H1 (cell line): ENCODE measurements at regions not wholly inside any gene's neighbourhood (a gene's known extent, or its start where the extent isn't known, plus 50 kb on each side); places are given as distances from the start of the nearest gene placed in this dataset.

Source experiments
- EGR1 ChIP-seq: IDR thresholded peaks from 2 replicates; pipeline ENCODE4 v1.6.1; 2011; ENCODE audit warnings: low read depth, low read length, borderline replicate concordance
- EZH2 ChIP-seq: fragments of 200-600 bp; sonication (generic); IDR thresholded peaks from 2 replicates; pipeline ENCODE4 v1.7.1; 2012; ENCODE audit warnings: low read depth, mild to moderate bottlenecking, moderate library complexity, low read length, inconsistent platforms; ENCODE audit not compliant: severe bottlenecking
- NANOG ChIP-seq: IDR thresholded peaks from 2 replicates; pipeline ENCODE4 v1.6.1; 2011; ENCODE audit warnings: low read length, low read depth, mild to moderate bottlenecking, inconsistent platforms; ENCODE audit not compliant: insufficient read depth, poor library complexity, severe bottlenecking
- RBBP5 ChIP-seq: IDR thresholded peaks from 2 replicates; pipeline ENCODE4 v1.7.1; 2012; ENCODE audit warnings: low read depth, mild to moderate bottlenecking, inconsistent platforms, low read length, moderate library complexity, borderline replicate concordance
- RFX5 ChIP-seq: IDR thresholded peaks from 2 replicates; pipeline ENCODE4 v1.6.1; 2011; ENCODE audit warnings: low read depth, low read length, improper control_type of control experiment, borderline replicate concordance
- SIX5 ChIP-seq: IDR thresholded peaks from 2 replicates; pipeline ENCODE4 v1.6.1; 2011; ENCODE audit warnings: mild to moderate bottlenecking, low read depth, low read length
- TAF1 ChIP-seq: IDR thresholded peaks from 2 replicates; pipeline ENCODE4 v1.6.1; 2011; ENCODE audit warnings: mild to moderate bottlenecking, low read depth, low read length
- TF ChIP-seq, protein P1 (sequence below): fragments of 300-600 bp; sonication (generic); IDR thresholded peaks from 2 replicates; pipeline ENCODE4 v1.7.1; 2012; ENCODE audit warnings: low read length, moderate library complexity, mild to moderate bottlenecking, inconsistent platforms; ENCODE audit not compliant: insufficient replicate concordance
- TF ChIP-seq, protein P2 (sequence below), 3 experiments: IDR thresholded peaks; 1 replicate in 2 of 3; 2 replicates in 1 of 3; pipeline versions ENCODE4 v1.5.1 to v1.6.1; 2011; ENCODE audit warnings: low read length in 3 of 3, mild to moderate bottlenecking in 3 of 3, inconsistent platforms in 2 of 3, low read depth in 1 of 3, moderate library complexity in 1 of 3; ENCODE audit not compliant: insufficient read depth in 1 of 3; ENCODE audit errors: control extremely low read depth in 1 of 3

DNA sequence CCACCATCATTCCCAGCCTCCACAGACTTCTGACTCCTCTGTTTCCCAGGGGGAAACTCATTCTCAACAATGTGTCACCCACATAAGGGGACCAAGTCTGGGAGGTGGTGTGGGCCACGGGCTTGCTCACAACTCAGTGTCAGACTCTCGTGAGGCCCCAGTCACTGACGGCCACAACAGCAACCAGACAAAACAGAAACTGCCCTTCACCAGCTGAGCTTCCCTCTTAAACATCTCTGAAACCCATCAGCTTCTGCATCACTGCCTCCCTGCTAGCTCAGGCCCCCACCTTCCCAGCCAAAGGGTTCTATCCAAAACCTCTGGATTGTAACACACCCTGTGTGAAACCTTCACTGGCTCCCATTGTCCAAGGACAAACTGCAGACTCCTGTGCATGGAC, 273.4 kb downstream of the CDK5RAP2 start (continued):
- TF ChIP-seq, protein P1, sequence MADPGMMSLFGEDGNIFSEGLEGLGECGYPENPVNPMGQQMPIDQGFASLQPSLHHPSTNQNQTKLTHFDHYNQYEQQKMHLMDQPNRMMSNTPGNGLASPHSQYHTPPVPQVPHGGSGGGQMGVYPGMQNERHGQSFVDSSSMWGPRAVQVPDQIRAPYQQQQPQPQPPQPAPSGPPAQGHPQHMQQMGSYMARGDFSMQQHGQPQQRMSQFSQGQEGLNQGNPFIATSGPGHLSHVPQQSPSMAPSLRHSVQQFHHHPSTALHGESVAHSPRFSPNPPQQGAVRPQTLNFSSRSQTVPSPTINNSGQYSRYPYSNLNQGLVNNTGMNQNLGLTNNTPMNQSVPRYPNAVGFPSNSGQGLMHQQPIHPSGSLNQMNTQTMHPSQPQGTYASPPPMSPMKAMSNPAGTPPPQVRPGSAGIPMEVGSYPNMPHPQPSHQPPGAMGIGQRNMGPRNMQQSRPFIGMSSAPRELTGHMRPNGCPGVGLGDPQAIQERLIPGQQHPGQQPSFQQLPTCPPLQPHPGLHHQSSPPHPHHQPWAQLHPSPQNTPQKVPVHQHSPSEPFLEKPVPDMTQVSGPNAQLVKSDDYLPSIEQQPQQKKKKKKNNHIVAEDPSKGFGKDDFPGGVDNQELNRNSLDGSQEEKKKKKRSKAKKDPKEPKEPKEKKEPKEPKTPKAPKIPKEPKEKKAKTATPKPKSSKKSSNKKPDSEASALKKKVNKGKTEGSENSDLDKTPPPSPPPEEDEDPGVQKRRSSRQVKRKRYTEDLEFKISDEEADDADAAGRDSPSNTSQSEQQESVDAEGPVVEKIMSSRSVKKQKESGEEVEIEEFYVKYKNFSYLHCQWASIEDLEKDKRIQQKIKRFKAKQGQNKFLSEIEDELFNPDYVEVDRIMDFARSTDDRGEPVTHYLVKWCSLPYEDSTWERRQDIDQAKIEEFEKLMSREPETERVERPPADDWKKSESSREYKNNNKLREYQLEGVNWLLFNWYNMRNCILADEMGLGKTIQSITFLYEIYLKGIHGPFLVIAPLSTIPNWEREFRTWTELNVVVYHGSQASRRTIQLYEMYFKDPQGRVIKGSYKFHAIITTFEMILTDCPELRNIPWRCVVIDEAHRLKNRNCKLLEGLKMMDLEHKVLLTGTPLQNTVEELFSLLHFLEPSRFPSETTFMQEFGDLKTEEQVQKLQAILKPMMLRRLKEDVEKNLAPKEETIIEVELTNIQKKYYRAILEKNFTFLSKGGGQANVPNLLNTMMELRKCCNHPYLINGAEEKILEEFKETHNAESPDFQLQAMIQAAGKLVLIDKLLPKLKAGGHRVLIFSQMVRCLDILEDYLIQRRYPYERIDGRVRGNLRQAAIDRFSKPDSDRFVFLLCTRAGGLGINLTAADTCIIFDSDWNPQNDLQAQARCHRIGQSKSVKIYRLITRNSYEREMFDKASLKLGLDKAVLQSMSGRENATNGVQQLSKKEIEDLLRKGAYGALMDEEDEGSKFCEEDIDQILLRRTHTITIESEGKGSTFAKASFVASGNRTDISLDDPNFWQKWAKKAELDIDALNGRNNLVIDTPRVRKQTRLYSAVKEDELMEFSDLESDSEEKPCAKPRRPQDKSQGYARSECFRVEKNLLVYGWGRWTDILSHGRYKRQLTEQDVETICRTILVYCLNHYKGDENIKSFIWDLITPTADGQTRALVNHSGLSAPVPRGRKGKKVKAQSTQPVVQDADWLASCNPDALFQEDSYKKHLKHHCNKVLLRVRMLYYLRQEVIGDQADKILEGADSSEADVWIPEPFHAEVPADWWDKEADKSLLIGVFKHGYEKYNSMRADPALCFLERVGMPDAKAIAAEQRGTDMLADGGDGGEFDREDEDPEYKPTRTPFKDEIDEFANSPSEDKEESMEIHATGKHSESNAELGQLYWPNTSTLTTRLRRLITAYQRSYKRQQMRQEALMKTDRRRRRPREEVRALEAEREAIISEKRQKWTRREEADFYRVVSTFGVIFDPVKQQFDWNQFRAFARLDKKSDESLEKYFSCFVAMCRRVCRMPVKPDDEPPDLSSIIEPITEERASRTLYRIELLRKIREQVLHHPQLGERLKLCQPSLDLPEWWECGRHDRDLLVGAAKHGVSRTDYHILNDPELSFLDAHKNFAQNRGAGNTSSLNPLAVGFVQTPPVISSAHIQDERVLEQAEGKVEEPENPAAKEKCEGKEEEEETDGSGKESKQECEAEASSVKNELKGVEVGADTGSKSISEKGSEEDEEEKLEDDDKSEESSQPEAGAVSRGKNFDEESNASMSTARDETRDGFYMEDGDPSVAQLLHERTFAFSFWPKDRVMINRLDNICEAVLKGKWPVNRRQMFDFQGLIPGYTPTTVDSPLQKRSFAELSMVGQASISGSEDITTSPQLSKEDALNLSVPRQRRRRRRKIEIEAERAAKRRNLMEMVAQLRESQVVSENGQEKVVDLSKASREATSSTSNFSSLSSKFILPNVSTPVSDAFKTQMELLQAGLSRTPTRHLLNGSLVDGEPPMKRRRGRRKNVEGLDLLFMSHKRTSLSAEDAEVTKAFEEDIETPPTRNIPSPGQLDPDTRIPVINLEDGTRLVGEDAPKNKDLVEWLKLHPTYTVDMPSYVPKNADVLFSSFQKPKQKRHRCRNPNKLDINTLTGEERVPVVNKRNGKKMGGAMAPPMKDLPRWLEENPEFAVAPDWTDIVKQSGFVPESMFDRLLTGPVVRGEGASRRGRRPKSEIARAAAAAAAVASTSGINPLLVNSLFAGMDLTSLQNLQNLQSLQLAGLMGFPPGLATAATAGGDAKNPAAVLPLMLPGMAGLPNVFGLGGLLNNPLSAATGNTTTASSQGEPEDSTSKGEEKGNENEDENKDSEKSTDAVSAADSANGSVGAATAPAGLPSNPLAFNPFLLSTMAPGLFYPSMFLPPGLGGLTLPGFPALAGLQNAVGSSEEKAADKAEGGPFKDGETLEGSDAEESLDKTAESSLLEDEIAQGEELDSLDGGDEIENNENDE = no peak
- TF ChIP-seq RFX5 (no peak), NANOG (no peak), RBBP5 (no peak), SIX5 (no peak), EZH2 (no peak), TAF1 (no peak), EGR1 (no peak)
- TF ChIP-seq, protein P2, sequence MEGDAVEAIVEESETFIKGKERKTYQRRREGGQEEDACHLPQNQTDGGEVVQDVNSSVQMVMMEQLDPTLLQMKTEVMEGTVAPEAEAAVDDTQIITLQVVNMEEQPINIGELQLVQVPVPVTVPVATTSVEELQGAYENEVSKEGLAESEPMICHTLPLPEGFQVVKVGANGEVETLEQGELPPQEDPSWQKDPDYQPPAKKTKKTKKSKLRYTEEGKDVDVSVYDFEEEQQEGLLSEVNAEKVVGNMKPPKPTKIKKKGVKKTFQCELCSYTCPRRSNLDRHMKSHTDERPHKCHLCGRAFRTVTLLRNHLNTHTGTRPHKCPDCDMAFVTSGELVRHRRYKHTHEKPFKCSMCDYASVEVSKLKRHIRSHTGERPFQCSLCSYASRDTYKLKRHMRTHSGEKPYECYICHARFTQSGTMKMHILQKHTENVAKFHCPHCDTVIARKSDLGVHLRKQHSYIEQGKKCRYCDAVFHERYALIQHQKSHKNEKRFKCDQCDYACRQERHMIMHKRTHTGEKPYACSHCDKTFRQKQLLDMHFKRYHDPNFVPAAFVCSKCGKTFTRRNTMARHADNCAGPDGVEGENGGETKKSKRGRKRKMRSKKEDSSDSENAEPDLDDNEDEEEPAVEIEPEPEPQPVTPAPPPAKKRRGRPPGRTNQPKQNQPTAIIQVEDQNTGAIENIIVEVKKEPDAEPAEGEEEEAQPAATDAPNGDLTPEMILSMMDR (IDR thresholded peaks at IDR 0.05; ENCODE audit: control extremely low read depth in 1 of 3, insufficient read depth in 1 of 3, low read depth in 1 of 3, low read length in 3 of 3) = no peak
